Muscle of back (tissue), 3 donors: ENCODE measurements at regions not wholly inside any gene's neighbourhood (a gene's known extent, or its start where the extent isn't known, plus 50 kb on each side); places are given as distances from the start of the nearest gene placed in this dataset.
A peak's percentile ranks its signal among the peaks of the same experiment; 100 is the strongest.

Experiments used
- DNase-seq, 3 donors: peaks; one replicate each; pipeline versions ENCODE4 v3.0.0 to v3.0.0-alpha.2; 2013

GRCh38 chr6:156308604-156309003, 468.6 kb upstream of the ARID1B start:
- DNase-seq: no peak

DNA sequence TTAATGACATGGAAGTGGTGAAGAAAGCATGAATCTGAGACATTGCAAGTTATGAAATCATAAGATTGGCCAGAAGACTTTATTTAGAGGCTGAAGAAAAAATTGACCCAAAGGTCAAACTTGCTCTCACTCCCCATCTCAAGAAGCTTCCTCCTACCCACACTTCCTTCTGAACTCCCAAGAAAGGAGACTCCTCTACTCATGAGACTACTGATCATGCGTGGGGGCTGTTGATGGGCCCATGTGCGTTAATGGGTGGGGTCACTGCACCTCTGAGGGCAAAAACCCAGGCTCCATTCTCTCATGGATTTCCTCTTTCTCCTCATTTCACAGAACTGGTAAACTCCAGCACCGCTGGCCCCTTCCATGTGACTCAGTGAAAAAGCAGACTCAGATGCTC, 470.6 kb upstream of the ARID1B start:
- no peak for DNase-seq

DNA sequence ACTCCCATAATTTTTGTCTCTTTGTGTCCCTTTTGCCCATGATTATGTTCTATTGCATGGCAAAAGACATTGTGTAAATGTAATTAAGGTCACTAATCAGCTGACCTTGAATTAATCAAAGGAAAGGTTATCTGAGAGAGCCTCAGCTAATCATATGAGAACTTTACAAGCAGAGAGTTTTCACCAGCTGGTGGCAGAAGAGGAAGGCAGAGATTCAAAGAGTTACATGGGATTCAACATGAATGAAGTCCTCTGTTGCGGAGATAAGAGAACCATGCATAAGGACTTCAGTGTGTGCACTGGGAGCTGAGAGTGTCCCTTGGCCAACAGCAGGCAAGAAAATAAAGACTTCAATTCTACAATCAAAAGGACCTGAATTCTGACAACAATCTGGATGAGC, 494.1 kb upstream of the ARID1B start:
- DNase-seq: no peak

- DNase-seq: no peak
Observed at GRCh38 chr6:156282087-156282486, 495.1 kb upstream of the ARID1B start.

GRCh38 chr6:156281266-156281665, 495.9 kb upstream of the ARID1B start:
- DNase-seq: no peak

GRCh38 chr6:156280065-156280464, 497.1 kb upstream of the ARID1B start:
- peak in 1 of 3 donors; percentile 13 for DNase-seq

- DNase-seq: peak; percentile 9 to 61 (median 16)
Observed at GRCh38 chr6:156279261-156279969, 497.8 kb upstream of the ARID1B start.

- no peak for DNase-seq
Observed at GRCh38 chr6:156273065-156273711, 504.0 kb upstream of the ARID1B start.

DNA sequence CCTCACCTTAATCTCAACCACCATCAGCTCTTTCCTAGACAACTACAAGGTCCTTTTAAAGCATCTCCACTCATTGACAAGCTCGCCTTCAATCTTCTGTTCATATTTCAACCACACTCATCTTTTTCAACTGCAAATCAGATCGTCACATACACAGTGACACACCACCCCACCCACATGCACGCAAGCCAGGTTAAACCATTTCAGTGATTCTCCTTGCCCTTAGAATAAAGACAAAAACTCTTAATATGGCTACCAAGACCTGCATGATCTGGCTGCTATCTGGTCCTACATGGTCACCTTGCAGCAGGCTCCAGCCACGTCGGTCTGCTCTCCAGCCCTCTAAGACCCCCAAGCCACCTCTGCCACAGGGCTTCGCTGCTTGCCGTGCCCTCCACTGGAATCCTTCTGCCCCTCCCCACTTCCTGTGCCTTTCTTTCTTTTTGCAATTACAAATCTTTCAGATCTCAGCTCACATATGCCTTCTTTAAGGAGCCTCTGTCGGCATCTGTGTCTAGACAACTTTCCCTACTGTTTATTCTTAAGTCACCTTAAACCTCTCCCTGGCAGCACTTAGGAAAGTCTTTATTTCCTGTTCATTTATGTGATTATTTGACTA, 507.3 kb upstream of the ARID1B start:
- DNase-seq: no peak

- no peak for DNase-seq
Observed at GRCh38 chr6:156268849-156269248, 508.3 kb upstream of the ARID1B start.

DNA sequence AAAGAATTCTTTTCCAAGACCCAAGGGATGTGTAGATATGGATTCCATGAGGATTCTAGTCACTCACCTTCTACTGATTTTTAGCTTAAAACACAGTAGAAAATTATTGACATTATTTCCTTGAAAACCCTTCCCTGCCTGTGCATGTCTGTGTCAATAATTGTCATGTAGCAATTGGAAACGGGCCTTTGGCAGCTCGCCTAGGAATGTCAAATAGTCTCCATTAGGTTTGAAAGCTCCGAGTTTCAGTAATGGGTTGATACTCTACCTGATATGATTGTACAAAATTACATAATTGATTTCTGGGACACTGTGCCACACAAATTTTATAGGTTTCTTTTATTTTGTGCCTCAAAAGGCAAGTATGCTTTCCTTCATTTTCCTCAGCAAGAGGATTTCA, 515.2 kb upstream of the ARID1B start:
- peak in 1 of 3 donors; percentile 11 for DNase-seq

DNA sequence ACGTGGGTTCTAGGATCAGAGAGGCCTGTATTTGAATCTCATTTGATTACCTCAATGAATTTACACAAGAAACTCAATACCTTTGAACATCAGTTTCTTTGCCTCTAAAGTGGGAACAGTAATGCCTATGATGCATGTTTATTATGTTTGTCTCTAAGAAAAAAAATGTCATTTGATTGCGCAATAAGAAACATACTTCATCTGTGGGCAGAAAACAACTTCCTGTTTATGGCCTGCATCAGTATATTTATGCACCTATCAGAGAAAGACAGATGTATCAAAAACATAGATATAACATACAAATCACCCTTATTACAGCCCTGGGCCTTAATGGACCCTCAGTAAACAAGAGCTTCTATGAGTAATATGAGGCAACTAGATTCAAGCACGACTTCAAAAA, 516.4 kb upstream of the ARID1B start:
- DNase-seq: no peak

DNA sequence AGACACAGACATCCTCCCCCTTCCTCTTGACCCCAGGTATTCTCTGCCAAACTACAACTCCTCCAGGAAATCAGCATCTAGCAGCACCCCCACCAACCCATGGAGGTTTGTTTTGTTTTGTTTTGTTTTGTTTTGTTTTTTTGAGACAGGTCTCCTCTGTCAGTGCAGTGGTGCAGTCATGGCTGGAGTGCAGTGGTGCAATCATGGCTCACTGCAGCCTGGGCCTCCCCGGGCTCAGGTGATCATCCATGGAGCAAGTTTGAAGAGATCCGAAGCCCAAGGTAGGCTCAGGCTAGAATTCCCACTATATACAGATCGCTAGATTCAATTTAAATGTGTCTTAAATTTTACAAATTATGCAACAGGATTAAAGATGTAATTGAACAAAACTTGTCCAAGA, 518.2 kb upstream of the ARID1B start:
- no peak for DNase-seq

DNA sequence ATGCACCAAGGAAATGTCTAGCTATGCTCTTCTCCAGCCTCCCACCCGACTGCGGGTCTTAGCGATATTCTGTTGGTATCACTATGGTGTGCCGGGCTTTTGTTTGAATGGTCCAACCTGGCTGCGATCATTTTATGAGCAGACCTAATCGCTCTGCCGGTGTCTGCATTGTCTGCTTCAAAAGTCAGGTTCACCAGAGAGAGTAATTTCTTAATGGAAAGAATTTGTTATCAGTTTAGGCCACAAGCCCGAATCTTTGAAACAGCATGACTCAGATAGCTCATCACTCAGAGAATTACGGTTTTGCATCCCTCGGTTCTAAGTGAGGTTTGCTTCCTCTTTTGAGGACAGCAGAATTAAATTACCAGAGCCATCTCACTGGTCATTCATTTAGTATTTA, 521.0 kb upstream of the ARID1B start:
- no peak for DNase-seq

GRCh38 chr6:156254240-156254639, 522.9 kb upstream of the ARID1B start:
- no peak for DNase-seq

- peak in 1 of 3 donors; percentile 1 for DNase-seq
Observed at GRCh38 chr6:156250593-156250992, 526.6 kb upstream of the ARID1B start.

GRCh38 chr6:156242206-156242605, 535.0 kb upstream of the ARID1B start:
- DNase-seq: no peak

GRCh38 chr6:156231026-156231765, 546.0 kb upstream of the ARID1B start:
- no peak for DNase-seq

DNA sequence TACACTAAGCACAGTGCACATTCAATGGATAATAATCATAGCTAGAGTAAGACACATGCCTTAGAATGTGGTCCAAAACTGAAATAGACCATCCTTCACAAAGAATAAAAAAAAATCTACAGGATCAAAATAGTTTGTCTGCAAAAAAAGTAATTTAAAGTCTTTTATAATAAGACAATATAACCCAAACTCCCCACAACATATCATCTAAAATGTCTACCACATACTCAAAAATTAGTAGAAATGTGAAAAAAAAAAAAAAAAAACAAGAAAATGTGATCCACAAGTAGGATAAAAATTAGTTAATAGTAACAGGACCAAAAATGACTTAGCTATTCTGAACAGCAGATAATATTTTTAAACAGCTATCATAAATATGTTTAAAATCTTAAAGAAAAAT, 557.2 kb upstream of the ARID1B start:
- no peak for DNase-seq

GRCh38 chr6:156205678-156206077, 571.5 kb upstream of the ARID1B start:
- DNase-seq: no peak

GRCh38 chr6:156199182-156199581, 578.0 kb upstream of the ARID1B start:
- DNase-seq: no peak

DNA sequence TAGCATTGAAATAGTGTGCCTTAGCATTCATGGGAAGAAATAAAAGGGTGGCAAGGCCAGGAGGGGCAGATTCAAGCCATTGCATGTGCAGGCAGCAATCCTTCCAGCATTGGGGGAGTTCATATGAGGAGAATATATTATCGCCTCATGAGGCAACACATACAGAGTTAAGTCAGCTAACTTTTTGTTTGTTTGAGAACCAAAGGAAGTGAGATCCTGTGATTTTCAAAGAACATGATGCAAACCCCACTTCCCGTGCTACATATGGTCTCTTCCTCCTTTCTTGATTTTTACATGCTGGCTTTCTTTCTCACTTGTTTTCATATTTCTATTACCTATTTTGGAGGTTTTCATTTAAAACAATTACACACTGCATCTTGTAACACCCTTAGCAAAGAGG, 579.7 kb upstream of the ARID1B start:
- DNase-seq: peak in 1 of 3 donors; percentile 7

- no peak for DNase-seq
Observed at GRCh38 chr6:156194981-156195380, 582.2 kb upstream of the ARID1B start.
